CMK (cell line): ENCODE measurements at regions not wholly inside any gene's neighbourhood (a gene's known extent, or its start where the extent isn't known, plus 50 kb on each side); places are given as distances from the start of the nearest gene placed in this dataset.
A peak's percentile ranks its signal among the peaks of the same experiment; 100 is the strongest.

ENCODE experiments used
- DNase-seq: peaks from one replicate; pipeline ENCODE4 v3.0.0-alpha.2; 2010; ENCODE audit warnings: low read depth

DNA sequence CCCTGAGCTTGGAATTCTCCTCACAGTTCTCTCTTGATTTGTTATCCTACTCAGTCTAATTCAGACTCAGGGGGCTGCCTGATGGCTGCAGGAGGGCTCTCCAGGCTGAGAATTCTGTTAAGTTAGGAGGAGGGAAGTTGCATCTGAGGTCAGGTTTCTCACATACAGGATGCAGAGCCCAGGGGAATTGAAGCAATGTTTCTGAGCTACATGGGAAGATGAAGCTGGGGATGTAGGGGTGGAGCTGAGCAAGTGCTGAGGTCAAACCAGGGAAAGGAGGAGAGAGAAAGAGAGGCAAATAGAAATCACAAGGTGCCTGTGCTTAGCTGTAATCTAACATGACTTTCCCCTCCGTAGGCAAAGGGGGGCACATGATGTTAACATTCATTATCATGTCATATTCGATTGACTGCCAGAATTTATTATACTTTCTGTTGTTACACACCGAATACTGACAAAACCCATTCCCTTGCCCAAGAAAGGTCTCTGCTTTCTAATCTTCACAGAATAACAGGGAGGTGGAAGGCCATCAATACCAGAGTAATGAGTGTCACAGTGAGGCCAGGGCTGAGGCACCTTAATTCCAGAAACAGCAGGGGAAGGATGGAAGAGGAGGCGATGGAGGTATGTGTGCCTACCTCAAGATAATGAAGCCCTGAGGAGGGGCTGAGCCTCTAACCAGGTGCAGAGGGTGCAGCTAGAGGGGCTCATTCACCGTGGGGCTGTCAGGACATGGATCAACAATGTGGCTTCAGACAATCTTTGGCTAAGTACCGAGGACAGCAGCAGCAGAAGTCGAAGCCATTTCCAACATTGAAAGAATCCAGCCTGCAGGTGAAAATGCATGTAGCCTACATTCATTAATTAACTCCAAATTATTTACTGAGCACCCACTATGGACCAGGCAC lies 205.4 kb upstream of the SNX19 start:
- no peak for DNase-seq

DNA sequence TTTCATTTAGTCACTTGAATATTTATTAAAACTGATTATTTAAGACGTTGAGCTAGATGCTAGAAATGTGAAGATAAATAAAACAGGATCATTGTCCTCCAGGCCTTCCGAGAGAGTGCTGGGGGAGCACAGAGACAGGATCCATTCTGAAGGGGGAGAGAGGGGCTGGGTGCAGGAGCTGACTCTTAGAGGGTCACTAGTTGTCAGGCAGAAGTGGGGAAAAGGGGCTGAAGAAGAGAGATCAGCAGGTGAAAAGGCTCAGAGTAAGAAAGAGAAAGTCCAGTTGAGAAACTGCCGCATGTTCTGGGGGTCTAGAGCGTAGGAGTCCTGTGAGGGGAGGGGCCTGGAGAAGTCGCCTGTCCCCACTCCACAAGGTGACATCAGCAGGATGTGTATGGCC lies 206.2 kb upstream of the SNX19 start:
- no peak for DNase-seq

DNA sequence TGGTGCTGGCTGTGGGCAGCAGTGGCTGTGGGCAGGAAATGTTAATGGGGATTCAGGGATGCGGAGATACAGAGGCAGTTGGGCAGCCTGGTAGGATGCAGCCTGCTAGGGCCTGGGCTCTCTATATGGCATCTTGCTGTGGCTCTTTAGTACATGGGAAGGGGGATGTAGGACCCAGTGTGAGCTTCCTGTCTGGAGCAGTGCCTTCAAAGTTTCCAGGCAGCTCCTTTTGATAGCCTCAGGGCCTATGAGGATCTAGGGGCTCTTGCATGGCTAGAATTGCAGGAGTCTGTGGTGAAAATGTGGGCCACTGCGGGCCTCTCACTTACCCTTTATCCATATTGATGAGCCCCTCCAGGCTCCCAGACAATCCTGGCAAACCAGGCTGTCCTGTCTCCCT lies 213.2 kb upstream of the SNX19 start:
- no peak for DNase-seq

GRCh38 chr11:131135611-131136010 lies 219.3 kb upstream of the SNX19 start:
- no peak for DNase-seq

DNA sequence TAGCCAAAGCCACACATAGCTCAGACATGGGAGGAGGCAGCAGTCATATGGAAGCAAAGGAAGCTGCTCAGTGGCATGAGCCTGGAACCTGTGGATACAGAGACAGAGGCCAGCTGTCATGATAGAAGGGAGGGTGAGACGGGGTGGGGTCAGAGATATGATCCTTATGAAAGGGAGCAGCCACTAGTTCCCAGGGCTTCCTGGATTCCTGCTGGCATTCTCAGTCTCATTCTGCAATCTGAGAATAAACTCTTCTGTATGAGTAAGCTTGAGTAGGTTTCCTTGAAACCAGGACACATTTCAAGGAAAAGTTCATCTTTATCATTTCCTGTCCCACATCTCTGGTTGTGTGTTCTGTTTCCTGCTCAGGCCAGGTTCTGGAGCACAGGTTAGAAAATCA lies 220.2 kb upstream of the SNX19 start:
- no peak for DNase-seq

DNA sequence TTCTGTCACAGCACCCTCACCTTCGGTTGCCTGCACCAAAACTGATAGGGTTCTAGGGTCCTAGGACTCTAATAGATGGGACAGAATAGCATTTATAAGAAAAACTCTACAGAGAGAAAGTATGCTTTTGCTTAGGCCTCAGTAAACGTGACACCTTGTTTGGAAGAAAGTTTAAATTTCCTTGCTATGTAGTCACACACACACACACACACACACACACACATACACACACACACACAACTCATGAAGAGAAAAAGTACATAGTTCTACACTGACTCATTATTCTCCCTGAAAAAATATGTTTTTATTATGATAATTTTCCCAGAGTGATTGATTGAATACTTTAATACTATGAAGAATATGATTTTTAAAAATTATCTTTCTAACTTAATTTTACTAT lies 220.8 kb upstream of the SNX19 start:
- no peak for DNase-seq

DNA sequence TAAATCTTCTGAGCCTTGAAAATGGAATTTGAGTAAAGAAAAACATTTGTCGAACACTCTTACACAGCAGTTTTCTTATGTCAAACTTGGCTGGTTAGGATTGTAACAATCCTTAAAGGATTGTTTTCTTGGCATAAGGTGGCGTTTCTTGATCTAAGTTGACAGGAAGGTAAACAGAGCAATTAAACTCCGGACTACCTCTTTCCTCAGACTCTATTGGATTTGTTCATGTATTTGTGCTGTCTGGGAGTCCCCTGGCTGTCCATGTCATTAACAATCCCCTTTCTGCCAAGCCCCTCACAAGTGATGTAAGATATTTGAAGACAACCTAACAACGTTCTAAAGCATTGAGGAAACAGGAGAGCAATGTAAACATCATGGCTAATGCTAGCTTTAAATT lies 222.5 kb upstream of the SNX19 start:
- DNase-seq, result no peak

DNA sequence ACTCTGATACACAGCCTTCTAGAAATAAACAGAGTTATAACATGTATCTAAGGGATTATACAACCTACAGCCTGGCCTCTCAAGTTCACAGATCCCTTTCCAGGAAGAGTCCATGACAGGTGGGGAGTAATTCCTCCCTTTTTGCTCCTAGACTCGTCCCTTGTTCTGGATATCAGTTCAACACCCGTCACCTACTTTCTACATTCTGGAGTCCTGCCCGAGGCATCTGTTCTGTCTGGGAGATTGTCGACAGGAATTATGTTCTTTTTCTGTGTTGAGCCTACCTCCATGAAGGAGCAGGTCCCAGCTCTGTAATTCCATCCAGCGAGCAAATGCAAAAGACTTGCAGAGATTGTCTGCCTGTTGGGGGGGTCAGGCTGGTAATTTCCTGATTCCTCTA lies 224.6 kb upstream of the NTM start:
- DNase-seq, result no peak

DNA sequence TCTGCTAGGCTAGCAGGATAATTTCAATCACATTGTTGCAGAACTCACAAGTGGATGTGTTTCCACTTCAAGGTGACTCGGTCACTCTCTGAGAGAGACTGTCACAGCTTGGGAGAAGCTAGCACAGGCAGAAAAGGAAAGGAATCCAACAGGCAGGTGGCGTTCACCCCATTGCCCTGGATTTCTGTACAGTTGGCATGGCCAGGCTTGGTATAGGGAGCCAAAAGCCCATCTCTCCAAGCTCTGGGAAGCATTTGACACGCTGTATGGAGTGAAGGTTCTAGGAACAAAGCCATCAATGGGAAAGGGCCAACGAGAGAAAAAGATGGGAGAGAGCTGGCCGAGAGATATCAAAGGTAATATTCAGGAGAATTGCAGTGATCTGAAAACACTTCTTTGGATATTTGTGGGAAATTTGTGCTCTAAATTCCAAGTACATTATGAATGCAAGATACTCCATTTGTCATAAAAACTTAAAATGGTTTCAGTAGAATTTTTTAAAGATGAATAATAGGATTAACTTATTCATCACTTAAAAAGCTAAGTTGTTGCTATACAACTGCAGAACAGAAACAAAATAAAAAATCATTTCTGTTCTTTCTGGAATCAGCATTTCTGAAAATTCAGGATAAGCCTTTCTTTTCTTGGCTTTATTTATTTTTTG lies 223.5 kb upstream of the NTM start:
- DNase-seq, result no peak

DNA sequence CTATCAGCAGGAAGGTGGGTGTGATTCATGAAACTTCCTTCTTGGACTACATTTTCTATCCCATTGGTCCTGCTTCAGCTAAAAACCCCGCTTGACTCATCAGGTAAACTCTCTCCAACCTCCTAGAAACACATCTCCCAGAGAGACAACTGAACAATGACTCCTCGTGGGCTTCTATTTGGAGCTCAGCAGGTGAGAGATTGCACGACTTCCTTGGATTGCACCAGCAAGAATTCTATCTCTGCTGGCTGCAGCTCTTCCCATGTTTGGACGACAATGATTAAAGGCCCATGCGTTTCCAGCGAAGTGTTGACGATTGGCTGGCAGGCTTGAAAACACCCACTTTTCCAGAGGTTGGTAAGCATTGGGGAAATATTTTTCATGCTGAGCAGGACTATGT lies 216.1 kb upstream of the NTM start:
- no peak for DNase-seq

GRCh38 chr11:131157678-131158077 lies 212.7 kb upstream of the NTM start:
- no peak for DNase-seq

DNA sequence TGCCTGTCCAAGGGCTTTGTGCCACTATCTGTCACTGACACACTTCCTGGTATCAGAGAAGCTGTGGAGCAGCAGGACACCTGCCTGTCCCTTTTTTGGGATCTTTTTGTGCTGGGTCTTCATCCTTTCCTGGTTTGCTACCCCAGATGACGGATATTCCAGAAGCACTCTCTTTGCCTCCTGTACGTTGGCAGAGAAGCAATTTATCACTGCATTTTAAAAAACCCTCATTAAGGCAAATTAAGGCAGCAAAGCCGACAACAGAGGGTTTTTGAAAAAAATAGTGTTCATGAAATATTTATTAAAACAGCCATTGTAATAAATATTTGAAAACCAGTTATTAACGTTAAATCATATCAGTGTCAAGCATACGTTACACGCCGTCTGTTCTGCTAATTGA lies 209.6 kb upstream of the NTM start:
- no peak for DNase-seq

DNA sequence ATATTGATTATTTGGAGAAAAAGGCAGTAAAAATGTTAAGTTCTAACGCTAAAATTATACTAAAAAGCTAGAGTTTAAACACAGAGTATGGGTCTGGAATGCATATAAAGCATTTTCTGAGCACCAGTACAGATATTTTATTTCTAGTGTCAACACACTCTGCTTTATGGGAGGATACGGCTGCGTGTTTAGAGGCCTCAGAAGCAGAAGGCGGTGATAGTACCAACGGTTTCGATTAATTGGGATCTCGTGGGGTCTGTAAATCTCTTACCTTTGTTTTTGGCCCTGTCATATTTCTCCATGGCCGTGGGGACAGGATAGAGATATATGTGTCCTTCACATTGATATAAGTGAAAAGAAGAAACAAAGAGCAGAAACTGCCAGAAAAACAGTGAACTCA lies 206.8 kb upstream of the NTM start:
- DNase-seq, result no peak

- no peak for DNase-seq
Measured at GRCh38 chr11:131165036-131165435, 205.4 kb upstream of the NTM start.

- DNase-seq, result no peak
Measured at GRCh38 chr11:131168839-131169713, 201.3 kb upstream of the NTM start.

GRCh38 chr11:131172011-131172410 lies 198.4 kb upstream of the NTM start:
- DNase-seq, result no peak

DNA sequence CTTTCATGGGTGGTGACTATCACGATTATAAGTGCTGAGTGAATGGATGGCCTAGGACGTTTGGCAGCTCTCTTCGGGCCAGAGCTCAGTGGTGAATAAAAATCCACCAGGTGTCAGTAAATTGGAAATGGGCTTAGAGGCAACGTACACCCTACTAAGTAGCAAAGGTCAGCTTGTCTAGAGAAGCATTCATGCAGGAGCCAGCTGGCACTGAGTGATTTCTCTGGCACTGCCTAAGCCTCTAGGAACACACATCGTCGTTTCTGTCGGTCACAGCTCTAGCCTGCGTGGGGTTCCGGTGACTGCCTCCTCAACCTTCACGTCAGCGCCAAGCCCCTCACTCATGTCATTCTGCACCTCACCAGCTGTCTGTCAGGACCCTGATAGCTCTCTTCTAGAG lies 192.4 kb upstream of the NTM start:
- DNase-seq, result no peak

GRCh38 chr11:131178596-131178995 lies 191.8 kb upstream of the NTM start:
- DNase-seq, result no peak

- DNase-seq, result no peak
Measured at GRCh38 chr11:131179836-131180235, 190.6 kb upstream of the NTM start.

GRCh38 chr11:131185915-131186314 lies 184.5 kb upstream of the NTM start:
- no peak for DNase-seq

- DNase-seq, result peak; percentile 14
Measured at GRCh38 chr11:131186629-131187101, 183.8 kb upstream of the NTM start.

GRCh38 chr11:131190446-131190845 lies 180.0 kb upstream of the NTM start:
- no peak for DNase-seq

GRCh38 chr11:131191606-131192005 lies 178.8 kb upstream of the NTM start:
- no peak for DNase-seq
